ENCODE measurements at regions not wholly inside any gene's neighbourhood (a gene's known extent, or its start where the extent isn't known, plus 50 kb on each side); places are given as distances from the start of the nearest gene placed in this dataset.

DNA sequence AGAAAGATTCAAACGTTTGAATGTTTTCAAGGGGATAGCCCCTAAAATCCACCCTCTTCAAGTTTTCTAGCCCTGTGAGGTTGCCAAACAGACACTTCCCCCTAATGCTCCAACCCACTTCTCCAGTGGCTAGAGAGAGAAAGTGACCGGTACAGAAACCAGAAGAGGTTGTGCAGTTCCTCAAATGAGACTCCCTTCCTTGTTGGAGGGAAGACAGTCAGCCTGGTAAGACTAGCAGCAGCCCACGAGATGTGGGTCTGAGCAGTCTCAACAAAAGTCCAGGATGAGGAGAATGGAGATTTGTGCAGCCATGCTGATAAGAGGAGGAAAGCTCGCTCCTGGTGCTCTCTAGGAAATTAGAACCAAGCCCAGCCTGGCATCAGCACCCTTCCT lies 222.8 kb upstream of the TPRG1 start:
- Mint-ChIP-seq H3K9me3 (no peaks in the 10 kb centered on the region), H3K4me3 (peak overlapping the region; percentile 75; the same call in 1 of the 2 replicates), H3K27ac (peak overlapping the region; percentile 40; the same call in 1 of the 2 replicates), H3K27me3 (ENCODE audit: low read depth) (peaks cover 4% of the 10 kb centered on the region; the same call in 1 of the 2 replicates), H3K36me3 (no peaks in the 10 kb centered on the region), H3K4me1 (peaks cover 18% of the 10 kb centered on the region)
- no peak for ATAC-seq
- DNase-seq (ENCODE audit: low spot score): no peak
- ChIA-PET POLR2A (interaction anchor here (2.1 kb wide), 2 partner anchors 19 to 1210 kb away, joined by 5 to 13 read pairs; no protein-coding TSS in a partner anchor), CTCF (interaction anchor here (2.2 to 2.5 kb wide), 2 partner anchors 200 to 1209 kb away, joined by 7 to 29 read pairs; no protein-coding TSS in a partner anchor)
- no peak for TF ChIP-seq MYBL2 (CRISPR knock-in tag; IDR thresholded peaks at IDR 0.05)
- TF ChIP-seq, protein P1, sequence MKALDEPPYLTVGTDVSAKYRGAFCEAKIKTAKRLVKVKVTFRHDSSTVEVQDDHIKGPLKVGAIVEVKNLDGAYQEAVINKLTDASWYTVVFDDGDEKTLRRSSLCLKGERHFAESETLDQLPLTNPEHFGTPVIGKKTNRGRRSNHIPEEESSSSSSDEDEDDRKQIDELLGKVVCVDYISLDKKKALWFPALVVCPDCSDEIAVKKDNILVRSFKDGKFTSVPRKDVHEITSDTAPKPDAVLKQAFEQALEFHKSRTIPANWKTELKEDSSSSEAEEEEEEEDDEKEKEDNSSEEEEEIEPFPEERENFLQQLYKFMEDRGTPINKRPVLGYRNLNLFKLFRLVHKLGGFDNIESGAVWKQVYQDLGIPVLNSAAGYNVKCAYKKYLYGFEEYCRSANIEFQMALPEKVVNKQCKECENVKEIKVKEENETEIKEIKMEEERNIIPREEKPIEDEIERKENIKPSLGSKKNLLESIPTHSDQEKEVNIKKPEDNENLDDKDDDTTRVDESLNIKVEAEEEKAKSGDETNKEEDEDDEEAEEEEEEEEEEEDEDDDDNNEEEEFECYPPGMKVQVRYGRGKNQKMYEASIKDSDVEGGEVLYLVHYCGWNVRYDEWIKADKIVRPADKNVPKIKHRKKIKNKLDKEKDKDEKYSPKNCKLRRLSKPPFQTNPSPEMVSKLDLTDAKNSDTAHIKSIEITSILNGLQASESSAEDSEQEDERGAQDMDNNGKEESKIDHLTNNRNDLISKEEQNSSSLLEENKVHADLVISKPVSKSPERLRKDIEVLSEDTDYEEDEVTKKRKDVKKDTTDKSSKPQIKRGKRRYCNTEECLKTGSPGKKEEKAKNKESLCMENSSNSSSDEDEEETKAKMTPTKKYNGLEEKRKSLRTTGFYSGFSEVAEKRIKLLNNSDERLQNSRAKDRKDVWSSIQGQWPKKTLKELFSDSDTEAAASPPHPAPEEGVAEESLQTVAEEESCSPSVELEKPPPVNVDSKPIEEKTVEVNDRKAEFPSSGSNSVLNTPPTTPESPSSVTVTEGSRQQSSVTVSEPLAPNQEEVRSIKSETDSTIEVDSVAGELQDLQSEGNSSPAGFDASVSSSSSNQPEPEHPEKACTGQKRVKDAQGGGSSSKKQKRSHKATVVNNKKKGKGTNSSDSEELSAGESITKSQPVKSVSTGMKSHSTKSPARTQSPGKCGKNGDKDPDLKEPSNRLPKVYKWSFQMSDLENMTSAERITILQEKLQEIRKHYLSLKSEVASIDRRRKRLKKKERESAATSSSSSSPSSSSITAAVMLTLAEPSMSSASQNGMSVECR (CRISPR knock-in tag; IDR thresholded peaks at IDR 0.05; ENCODE audit: borderline replicate concordance): no peak
- no peak for TF ChIP-seq ZNF416 (CRISPR knock-in tag; IDR thresholded peaks at IDR 0.05)
- TF ChIP-seq ZNF121 (CRISPR knock-in tag; IDR thresholded peaks at IDR 0.05): no peak
- TF ChIP-seq, protein P2, sequence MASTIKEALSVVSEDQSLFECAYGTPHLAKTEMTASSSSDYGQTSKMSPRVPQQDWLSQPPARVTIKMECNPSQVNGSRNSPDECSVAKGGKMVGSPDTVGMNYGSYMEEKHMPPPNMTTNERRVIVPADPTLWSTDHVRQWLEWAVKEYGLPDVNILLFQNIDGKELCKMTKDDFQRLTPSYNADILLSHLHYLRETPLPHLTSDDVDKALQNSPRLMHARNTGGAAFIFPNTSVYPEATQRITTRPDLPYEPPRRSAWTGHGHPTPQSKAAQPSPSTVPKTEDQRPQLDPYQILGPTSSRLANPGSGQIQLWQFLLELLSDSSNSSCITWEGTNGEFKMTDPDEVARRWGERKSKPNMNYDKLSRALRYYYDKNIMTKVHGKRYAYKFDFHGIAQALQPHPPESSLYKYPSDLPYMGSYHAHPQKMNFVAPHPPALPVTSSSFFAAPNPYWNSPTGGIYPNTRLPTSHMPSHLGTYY (CRISPR knock-in tag; IDR thresholded peaks at IDR 0.05): no peak
- TF ChIP-seq, protein P3, sequence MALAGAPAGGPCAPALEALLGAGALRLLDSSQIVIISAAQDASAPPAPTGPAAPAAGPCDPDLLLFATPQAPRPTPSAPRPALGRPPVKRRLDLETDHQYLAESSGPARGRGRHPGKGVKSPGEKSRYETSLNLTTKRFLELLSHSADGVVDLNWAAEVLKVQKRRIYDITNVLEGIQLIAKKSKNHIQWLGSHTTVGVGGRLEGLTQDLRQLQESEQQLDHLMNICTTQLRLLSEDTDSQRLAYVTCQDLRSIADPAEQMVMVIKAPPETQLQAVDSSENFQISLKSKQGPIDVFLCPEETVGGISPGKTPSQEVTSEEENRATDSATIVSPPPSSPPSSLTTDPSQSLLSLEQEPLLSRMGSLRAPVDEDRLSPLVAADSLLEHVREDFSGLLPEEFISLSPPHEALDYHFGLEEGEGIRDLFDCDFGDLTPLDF (CRISPR knock-in tag; IDR thresholded peaks at IDR 0.05): no peak
- no peak for TF ChIP-seq SMAD3 (CRISPR knock-in tag; IDR thresholded peaks at IDR 0.05; ENCODE audit: borderline replicate concordance)

DNA sequence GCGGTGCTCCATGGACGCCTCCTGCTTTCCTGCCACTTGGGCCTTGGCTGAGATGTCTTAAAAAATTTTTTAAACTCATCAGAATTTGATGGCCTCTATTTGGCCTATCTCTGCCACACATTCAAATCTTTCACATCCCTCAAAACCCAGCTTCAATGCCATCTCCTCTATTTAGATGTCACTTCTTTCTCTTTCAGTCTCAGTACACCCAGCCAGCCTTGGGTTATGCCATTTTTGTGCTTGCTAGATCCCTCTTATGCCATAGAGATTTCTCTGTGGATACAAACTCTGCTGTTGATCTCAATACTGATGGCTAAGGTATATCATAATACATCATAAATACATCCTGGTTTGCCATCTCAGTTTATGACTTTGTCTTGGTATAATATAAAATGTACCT lies 222.3 kb upstream of the TPRG1 start:
- TF ChIP-seq, protein P4, sequence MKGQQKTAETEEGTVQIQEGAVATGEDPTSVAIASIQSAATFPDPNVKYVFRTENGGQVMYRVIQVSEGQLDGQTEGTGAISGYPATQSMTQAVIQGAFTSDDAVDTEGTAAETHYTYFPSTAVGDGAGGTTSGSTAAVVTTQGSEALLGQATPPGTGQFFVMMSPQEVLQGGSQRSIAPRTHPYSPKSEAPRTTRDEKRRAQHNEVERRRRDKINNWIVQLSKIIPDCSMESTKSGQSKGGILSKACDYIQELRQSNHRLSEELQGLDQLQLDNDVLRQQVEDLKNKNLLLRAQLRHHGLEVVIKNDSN (CRISPR knock-in tag; IDR thresholded peaks at IDR 0.05): no peak
- TF ChIP-seq, protein P5, sequence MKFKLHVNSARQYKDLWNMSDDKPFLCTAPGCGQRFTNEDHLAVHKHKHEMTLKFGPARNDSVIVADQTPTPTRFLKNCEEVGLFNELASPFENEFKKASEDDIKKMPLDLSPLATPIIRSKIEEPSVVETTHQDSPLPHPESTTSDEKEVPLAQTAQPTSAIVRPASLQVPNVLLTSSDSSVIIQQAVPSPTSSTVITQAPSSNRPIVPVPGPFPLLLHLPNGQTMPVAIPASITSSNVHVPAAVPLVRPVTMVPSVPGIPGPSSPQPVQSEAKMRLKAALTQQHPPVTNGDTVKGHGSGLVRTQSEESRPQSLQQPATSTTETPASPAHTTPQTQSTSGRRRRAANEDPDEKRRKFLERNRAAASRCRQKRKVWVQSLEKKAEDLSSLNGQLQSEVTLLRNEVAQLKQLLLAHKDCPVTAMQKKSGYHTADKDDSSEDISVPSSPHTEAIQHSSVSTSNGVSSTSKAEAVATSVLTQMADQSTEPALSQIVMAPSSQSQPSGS (CRISPR knock-in tag; IDR thresholded peaks at IDR 0.05; ENCODE audit: borderline replicate concordance, low read depth): no peak
- Mint-ChIP-seq H3K36me3 (no peaks in the 10 kb centered on the region), H3K27ac (no peak overlapping the region), H3K4me3 (no peak overlapping the region), H3K27me3 (ENCODE audit: low read depth) (peaks cover 4% of the 10 kb centered on the region; the same call in 1 of the 2 replicates), H3K9me3 (no peaks in the 10 kb centered on the region), H3K4me1 (peaks cover 21% of the 10 kb centered on the region)
- ChIA-PET CTCF (no interaction called here), POLR2A (no interaction called here)
- ATAC-seq (no peak), DNase-seq (ENCODE audit: low spot score) (no peak)

DNA sequence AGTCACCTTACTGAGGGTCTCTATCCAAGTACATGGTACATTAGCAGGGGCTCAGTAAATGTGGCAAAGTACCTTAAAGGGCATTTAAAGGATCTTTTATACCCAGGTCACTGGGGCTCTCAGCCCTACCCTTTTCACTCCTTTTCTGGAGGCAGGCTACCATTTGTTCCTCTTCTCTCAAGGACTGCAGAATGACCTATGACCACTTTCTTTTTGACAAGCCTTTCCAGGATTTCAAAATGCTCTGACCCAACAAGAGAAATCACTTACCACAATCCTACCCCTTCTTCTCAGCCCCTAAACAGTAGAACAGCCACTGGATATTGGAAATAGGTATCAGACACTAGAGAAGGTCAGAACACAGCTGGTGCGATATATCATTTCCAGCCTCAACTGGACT lies 221.8 kb upstream of the TPRG1 start:
- ATAC-seq: no peak
- Mint-ChIP-seq H3K36me3 (no peaks in the 10 kb centered on the region), H3K4me1 (peaks cover 24% of the 10 kb centered on the region), H3K4me3 (no peak overlapping the region), H3K27ac (no peak overlapping the region), H3K27me3 (ENCODE audit: low read depth) (peaks cover 4% of the 10 kb centered on the region; the same call in 1 of the 2 replicates), H3K9me3 (no peaks in the 10 kb centered on the region)
- CTCF ChIA-PET: no interaction called here
- POLR2A ChIA-PET: no interaction called here
- DNase-seq (ENCODE audit: low spot score): no peak
- TF ChIP-seq, protein P6, sequence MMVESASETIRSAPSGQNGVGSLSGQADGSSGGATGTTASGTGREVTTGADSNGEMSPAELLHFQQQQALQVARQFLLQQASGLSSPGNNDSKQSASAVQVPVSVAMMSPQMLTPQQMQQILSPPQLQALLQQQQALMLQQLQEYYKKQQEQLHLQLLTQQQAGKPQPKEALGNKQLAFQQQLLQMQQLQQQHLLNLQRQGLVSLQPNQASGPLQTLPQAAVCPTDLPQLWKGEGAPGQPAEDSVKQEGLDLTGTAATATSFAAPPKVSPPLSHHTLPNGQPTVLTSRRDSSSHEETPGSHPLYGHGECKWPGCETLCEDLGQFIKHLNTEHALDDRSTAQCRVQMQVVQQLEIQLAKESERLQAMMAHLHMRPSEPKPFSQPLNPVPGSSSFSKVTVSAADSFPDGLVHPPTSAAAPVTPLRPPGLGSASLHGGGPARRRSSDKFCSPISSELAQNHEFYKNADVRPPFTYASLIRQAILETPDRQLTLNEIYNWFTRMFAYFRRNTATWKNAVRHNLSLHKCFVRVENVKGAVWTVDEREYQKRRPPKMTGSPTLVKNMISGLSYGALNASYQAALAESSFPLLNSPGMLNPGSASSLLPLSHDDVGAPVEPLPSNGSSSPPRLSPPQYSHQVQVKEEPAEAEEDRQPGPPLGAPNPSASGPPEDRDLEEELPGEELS (CRISPR knock-in tag; IDR thresholded peaks at IDR 0.05): no peak
- TF ChIP-seq PRRX2 (CRISPR knock-in tag; IDR thresholded peaks at IDR 0.05) (no peak), ZNF416 (CRISPR knock-in tag; IDR thresholded peaks at IDR 0.05) (no peak), SMAD4 (CRISPR knock-in tag; IDR thresholded peaks at IDR 0.05) (no peak)
- TF ChIP-seq, protein P7, sequence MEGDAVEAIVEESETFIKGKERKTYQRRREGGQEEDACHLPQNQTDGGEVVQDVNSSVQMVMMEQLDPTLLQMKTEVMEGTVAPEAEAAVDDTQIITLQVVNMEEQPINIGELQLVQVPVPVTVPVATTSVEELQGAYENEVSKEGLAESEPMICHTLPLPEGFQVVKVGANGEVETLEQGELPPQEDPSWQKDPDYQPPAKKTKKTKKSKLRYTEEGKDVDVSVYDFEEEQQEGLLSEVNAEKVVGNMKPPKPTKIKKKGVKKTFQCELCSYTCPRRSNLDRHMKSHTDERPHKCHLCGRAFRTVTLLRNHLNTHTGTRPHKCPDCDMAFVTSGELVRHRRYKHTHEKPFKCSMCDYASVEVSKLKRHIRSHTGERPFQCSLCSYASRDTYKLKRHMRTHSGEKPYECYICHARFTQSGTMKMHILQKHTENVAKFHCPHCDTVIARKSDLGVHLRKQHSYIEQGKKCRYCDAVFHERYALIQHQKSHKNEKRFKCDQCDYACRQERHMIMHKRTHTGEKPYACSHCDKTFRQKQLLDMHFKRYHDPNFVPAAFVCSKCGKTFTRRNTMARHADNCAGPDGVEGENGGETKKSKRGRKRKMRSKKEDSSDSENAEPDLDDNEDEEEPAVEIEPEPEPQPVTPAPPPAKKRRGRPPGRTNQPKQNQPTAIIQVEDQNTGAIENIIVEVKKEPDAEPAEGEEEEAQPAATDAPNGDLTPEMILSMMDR (IDR thresholded peaks at IDR 0.05): no peak
- TF ChIP-seq, protein P8, sequence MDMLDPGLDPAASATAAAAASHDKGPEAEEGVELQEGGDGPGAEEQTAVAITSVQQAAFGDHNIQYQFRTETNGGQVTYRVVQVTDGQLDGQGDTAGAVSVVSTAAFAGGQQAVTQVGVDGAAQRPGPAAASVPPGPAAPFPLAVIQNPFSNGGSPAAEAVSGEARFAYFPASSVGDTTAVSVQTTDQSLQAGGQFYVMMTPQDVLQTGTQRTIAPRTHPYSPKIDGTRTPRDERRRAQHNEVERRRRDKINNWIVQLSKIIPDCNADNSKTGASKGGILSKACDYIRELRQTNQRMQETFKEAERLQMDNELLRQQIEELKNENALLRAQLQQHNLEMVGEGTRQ (CRISPR knock-in tag; IDR thresholded peaks at IDR 0.05): no peak
- TF ChIP-seq, protein P9, sequence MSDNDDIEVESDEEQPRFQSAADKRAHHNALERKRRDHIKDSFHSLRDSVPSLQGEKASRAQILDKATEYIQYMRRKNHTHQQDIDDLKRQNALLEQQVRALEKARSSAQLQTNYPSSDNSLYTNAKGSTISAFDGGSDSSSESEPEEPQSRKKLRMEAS (CRISPR knock-in tag; IDR thresholded peaks at IDR 0.05): no peak

Data from WTC11 (cell line).